Mucosa of descending colon (tissue), 3 donors: ENCODE measurements at regions not wholly inside any gene's neighbourhood (a gene's known extent, or its start where the extent isn't known, plus 50 kb on each side); places are given as distances from the start of the nearest gene placed in this dataset.

Experiments
- ATAC-seq: fragments of 200-7000 bp; cut with Tn5 transposase; one replicate; pipeline ENCODE4 v1.9.1; 2020; ENCODE audit warnings: mild to moderate bottlenecking, moderate library complexity
- DNase-seq, 3 donors: peaks; one replicate each; pipeline ENCODE4 v3.0.0-alpha.2; 2020
- H3K36me3 ChIP-seq: fragments of 200-600 bp; one replicate; pipeline ENCODE4 v1.8.0; 2021; ENCODE audit warnings: low read depth, mild to moderate bottlenecking
- H3K4me1 ChIP-seq: fragments of 200-600 bp; one replicate; pipeline ENCODE4 v1.8.0; 2021; ENCODE audit warnings: low read depth, mild to moderate bottlenecking
- H3K4me3 ChIP-seq: fragments of 200-600 bp; one replicate; pipeline ENCODE4 v1.8.0; 2021; ENCODE audit warnings: mild to moderate bottlenecking
- H3K9me3 ChIP-seq: fragments of 200-600 bp; one replicate; pipeline ENCODE4 v1.8.0; 2021; ENCODE audit warnings: mild to moderate bottlenecking
- intact Hi-C, 2 donors: fragments of 100-400 bp; cut with DNase I in 1 of 2; cut with micrococcal nuclease in 1 of 2; formaldehyde crosslinking; loops; one replicate each; pipeline versions ENCODE4 v1.11.0 to v1.11.1; 2022; cut with DNase I, micrococcal nuclease
- TF ChIP-seq, protein P1 (sequence below): fragments of 200-600 bp; IDR thresholded peaks from one replicate; pipeline ENCODE4 v1.8.0; 2022; ENCODE audit warnings: antibody characterized with exemption, mild to moderate bottlenecking
- donor health status: DM: no; HTN: no; CAD: no; lungs with moderate emphysema.
- donor health status: DM: no; HTN: no; CAD: no.
- donor health status: DM: no; HTN: yes; CAD: no.

DNA sequence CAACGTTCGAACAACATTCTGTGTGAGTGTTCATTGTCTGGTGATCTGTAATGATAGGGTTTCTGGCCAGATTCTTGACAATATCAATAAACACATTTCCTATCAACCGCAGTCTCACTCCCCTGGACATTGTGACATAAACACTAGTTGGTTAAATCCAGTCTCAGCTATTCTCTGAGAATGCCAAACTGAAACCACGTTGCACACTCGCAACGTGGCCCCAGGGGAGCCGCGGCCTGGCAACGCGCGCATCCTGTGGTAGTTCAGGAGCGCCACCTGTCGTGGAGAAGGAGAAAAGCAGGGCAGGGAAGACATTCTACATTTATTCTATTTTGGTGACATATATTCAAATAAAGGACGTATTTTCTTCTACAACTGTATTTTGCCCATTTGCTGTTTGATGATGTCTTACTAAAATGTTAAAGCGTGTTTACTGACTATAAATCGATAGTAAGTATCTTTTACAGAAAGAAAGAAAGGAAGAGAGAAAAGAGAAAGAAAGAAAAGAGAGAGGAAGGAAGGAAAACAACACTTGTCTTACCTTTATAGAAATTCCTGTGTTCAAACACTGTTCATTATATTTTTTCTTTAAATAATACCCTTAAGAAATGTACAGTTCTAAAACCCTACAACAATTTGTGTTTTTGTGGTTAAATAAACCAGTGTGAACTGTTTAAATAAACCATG lies 738.3 kb upstream of the FRG1 start:
- intact Hi-C loops = no loop called here
- Histone ChIP-seq H3K36me3 (no peaks in the 10 kb centered on the region), H3K9me3 (no peaks in the 10 kb centered on the region), H3K4me3 (no peak overlapping the region), H3K4me1 (no peaks in the 10 kb centered on the region)
- TF ChIP-seq, protein P1, sequence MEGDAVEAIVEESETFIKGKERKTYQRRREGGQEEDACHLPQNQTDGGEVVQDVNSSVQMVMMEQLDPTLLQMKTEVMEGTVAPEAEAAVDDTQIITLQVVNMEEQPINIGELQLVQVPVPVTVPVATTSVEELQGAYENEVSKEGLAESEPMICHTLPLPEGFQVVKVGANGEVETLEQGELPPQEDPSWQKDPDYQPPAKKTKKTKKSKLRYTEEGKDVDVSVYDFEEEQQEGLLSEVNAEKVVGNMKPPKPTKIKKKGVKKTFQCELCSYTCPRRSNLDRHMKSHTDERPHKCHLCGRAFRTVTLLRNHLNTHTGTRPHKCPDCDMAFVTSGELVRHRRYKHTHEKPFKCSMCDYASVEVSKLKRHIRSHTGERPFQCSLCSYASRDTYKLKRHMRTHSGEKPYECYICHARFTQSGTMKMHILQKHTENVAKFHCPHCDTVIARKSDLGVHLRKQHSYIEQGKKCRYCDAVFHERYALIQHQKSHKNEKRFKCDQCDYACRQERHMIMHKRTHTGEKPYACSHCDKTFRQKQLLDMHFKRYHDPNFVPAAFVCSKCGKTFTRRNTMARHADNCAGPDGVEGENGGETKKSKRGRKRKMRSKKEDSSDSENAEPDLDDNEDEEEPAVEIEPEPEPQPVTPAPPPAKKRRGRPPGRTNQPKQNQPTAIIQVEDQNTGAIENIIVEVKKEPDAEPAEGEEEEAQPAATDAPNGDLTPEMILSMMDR = peak; percentile 65
- ATAC-seq = peak; percentile 68
- DNase-seq = peak; percentile 34 to 58 (median 39)

DNA sequence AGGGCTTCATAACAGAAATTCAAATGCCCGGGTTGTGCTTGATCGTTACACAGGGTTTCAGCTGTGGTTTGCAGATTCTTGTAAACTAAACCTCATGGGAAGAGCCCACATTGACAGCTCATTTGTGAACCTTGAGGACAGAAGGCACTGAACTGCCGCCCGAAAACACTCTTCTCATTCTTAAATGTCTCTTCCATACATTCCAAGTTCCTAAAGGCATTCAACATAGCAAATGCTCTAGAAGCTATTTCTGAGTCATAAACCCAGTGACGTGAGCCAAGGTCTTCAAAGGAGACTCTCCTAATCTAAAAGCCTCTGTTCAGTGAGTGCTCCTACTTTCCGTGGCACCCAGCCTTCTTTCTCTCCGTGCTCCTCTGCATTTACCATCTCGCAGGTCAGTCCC lies 737.8 kb upstream of the FRG1 start:
- no peaks in the 10 kb centered on the region for H3K36me3 ChIP-seq
- intact Hi-C loops = no loop called here
- H3K4me3 ChIP-seq = no peak overlapping the region
- TF ChIP-seq, protein P1 = no peak
- DNase-seq (no peak), ATAC-seq (no peak)
- no peaks in the 10 kb centered on the region for H3K4me1 ChIP-seq
- H3K9me3 ChIP-seq = no peaks in the 10 kb centered on the region

DNA sequence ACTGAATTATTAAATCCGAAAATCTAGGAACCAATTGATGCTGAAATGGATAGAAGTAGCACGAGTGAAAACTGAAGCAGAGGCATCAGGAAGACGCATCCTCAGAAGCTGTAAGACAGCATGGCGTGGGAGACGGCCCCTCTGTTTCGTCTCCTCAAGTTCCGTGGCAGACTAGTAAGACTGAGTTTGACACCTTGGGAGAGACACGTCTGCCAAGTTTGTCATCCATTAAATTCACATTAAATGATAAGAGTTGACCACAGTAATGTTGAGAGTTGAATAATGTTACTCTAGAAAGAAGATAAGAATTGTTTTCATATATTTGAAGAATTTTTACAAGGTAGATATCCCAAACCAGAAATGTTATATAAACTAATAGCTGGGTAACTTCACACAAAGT lies 736.1 kb upstream of the FRG1 start:
- Histone ChIP-seq H3K36me3 (no peaks in the 10 kb centered on the region), H3K4me3 (no peak overlapping the region), H3K9me3 (no peaks in the 10 kb centered on the region), H3K4me1 (no peaks in the 10 kb centered on the region)
- DNase-seq (no peak), ATAC-seq (no peak)
- TF ChIP-seq, protein P1 = no peak
- intact Hi-C loops = no loop called here

DNA sequence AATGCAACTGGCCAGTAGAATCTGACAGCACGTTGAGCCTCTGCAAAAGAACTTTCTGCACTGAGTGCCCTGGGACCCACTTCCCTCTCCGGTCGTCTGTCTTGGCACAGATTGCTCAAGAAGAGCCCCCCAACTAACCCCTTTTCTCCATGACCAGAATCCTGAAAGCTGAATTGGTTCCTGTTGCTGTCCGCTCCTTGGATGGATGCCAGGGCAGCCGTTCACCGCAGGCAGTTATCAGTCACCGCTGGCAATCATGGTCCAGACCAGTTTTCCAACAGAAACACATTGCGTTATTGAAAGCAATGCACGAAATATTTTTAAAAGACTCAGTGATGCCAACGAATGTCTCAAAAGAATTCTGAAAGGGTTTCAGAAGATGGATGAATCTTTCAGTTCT lies 733.7 kb upstream of the FRG1 start:
- no peaks in the 10 kb centered on the region for H3K9me3 ChIP-seq
- TF ChIP-seq, protein P1 = no peak
- DNase-seq (no peak), ATAC-seq (no peak)
- H3K36me3 ChIP-seq = no peaks in the 10 kb centered on the region
- H3K4me3 ChIP-seq = no peak overlapping the region
- H3K4me1 ChIP-seq = no peaks in the 10 kb centered on the region
- intact Hi-C loops = no loop called here

DNA sequence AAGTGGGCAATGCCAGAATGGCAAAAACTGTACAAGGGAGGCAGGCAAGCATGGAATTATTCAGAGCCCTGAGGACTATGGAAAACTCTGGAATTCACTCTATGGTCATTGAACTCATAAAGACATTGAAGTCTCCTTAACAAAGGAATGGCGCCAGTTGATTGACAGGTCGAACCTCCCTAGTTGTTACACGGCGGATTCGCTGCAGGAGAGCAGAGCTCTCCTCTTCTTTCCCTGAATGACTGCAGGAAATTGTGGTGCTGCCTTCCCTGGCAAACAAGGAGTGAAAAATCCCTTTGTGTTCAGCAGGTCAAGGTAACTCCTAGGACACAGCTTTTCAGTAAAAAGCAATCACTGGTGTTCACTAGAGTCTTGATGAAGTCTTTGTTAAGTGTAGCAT lies 732.8 kb upstream of the FRG1 start:
- TF ChIP-seq, protein P1 = no peak
- Histone ChIP-seq H3K9me3 (no peaks in the 10 kb centered on the region), H3K4me3 (no peak overlapping the region), H3K4me1 (no peaks in the 10 kb centered on the region), H3K36me3 (no peaks in the 10 kb centered on the region)
- intact Hi-C loops = no loop called here
- DNase-seq (no peak), ATAC-seq (no peak)

DNA sequence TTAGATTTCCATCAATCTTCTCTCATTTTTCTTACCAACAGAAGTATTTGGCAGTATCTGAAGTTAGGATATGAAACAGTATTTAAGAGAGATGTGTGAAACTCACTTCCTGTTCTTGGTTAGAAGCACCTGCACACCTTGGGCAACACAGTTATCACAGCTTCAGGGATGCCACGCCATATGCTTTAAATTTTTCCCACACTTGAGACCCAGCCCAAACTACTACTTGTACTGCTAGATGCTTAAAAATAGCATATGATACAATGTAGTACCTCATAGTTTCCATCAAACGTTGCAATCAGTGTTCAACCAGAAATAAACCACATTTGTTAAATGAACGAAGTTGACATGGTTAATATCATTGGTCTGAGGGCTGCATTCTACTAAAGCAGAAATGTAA lies 725.1 kb upstream of the FRG1 start:
- no peaks in the 10 kb centered on the region for H3K4me1 ChIP-seq
- H3K4me3 ChIP-seq = no peak overlapping the region
- no peaks in the 10 kb centered on the region for H3K9me3 ChIP-seq
- intact Hi-C loops = no loop called here
- H3K36me3 ChIP-seq = no peaks in the 10 kb centered on the region
- DNase-seq = no peak
- no peak for ATAC-seq
- TF ChIP-seq, protein P1 = no peak
